H1 (cell line): ENCODE measurements at regions not wholly inside any gene's neighbourhood (a gene's known extent, or its start where the extent isn't known, plus 50 kb on each side); places are given as distances from the start of the nearest gene placed in this dataset.

ENCODE experiments used
- ATF3 ChIP-seq: IDR thresholded peaks from 2 replicates; pipeline ENCODE4 v1.6.1; 2011; ENCODE audit warnings: low read depth, mild to moderate bottlenecking, low read length; ENCODE audit not compliant: insufficient read depth
- CEBPB ChIP-seq: IDR thresholded peaks from 2 replicates; pipeline ENCODE4 v1.6.1; 2012; ENCODE audit warnings: low read depth, low read length
- CTCF ChIP-seq, 3 experiments: IDR thresholded peaks; 1 replicate in 2 of 3; 2 replicates in 1 of 3; pipeline versions ENCODE4 v1.5.1 to v1.6.1; 2011; ENCODE audit warnings: low read length in 3 of 3, mild to moderate bottlenecking in 3 of 3, inconsistent platforms in 2 of 3, low read depth in 1 of 3, moderate library complexity in 1 of 3; ENCODE audit not compliant: insufficient read depth in 1 of 3; ENCODE audit errors: control extremely low read depth in 1 of 3
- EP300 ChIP-seq, 2 experiments: IDR thresholded peaks; 1 replicate in 1 of 2; 2 replicates in 1 of 2; pipeline ENCODE4 v1.6.1; 2011 to 2012; ENCODE audit warnings: low read depth in 2 of 2, low read length in 2 of 2, mild to moderate bottlenecking in 2 of 2, borderline replicate concordance in 1 of 2, inconsistent platforms in 1 of 2, moderate library complexity in 1 of 2
- GTF2F1 ChIP-seq: IDR thresholded peaks from 2 replicates; pipeline ENCODE4 v1.6.1; 2012; ENCODE audit warnings: low read depth, low read length, improper control_type of control experiment, borderline replicate concordance
- HDAC2 ChIP-seq, 2 experiments: fragments of 300-600 bp in 1 of 2; sonication (generic) in 1 of 2; IDR thresholded peaks; 2 replicates each; pipeline ENCODE4 v1.6.1; 2011 to 2012; ENCODE audit warnings: low read depth in 2 of 2, low read length in 2 of 2, mild to moderate bottlenecking in 2 of 2, moderate library complexity in 2 of 2, borderline replicate concordance in 1 of 2, inconsistent platforms in 1 of 2
- PHF8 ChIP-seq: fragments of 200-600 bp; sonication (generic); conservative IDR thresholded peaks from 2 replicates; pipeline ENCODE4 v1.7.1; 2012; ENCODE audit warnings: low read depth, mild to moderate bottlenecking, inconsistent platforms, low read length, moderate library complexity
- POLR2A ChIP-seq, 2 experiments: IDR thresholded peaks; 1 replicate in 1 of 2; 2 replicates in 1 of 2; pipeline ENCODE4 v1.6.1; 2011; ENCODE audit warnings: low read depth in 2 of 2, low read length in 2 of 2, mild to moderate bottlenecking in 2 of 2; ENCODE audit errors: control extremely low read depth in 1 of 2
- POLR2AphosphoS5 ChIP-seq: IDR thresholded peaks from 2 replicates; pipeline ENCODE4 v1.6.1; 2011; ENCODE audit warnings: low read depth, low read length
- RAD21 ChIP-seq, 2 experiments: IDR thresholded peaks in 1 of 2; conservative IDR thresholded peaks in 1 of 2; 2 replicates each; pipeline ENCODE4 v1.6.1; 2011; ENCODE audit warnings: low read depth in 2 of 2, low read length in 2 of 2, improper control_type of control experiment in 1 of 2, inconsistent platforms in 1 of 2, mild to moderate bottlenecking in 1 of 2, moderate library complexity in 1 of 2
- SIX5 ChIP-seq: IDR thresholded peaks from 2 replicates; pipeline ENCODE4 v1.6.1; 2011; ENCODE audit warnings: mild to moderate bottlenecking, low read depth, low read length
- TCF12 ChIP-seq: IDR thresholded peaks from 2 replicates; pipeline ENCODE4 v1.6.1; 2011; ENCODE audit warnings: low read depth, mild to moderate bottlenecking, low read length
- USF2 ChIP-seq: IDR thresholded peaks from 2 replicates; pipeline ENCODE4 v1.6.1; 2011; ENCODE audit warnings: low read length, improper control_type of control experiment
- YY1 ChIP-seq: IDR thresholded peaks from 2 replicates; pipeline ENCODE4 v1.6.1; 2011; ENCODE audit warnings: low read depth, mild to moderate bottlenecking, low read length

- TF ChIP-seq CTCF (IDR thresholded peaks at IDR 0.05; ENCODE audit: control extremely low read depth in 1 of 3, insufficient read depth in 1 of 3, low read depth in 1 of 3, low read length in 3 of 3) (no peak), POLR2AphosphoS5 (no peak), USF2 (no peak), GTF2F1 (no peak), SIX5 (no peak), ATF3 (no peak), POLR2A (IDR thresholded peaks at IDR 0.05; ENCODE audit: control extremely low read depth in 1 of 2, low read depth in 2 of 2, low read length in 2 of 2) (no peak), TCF12 (no peak), HDAC2 (IDR thresholded peaks at IDR 0.05; ENCODE audit: borderline replicate concordance in 1 of 2, low read depth in 2 of 2, low read length in 2 of 2) (no peak), PHF8 (no peak), YY1 (no peak), CEBPB (no peak), EP300 (IDR thresholded peaks at IDR 0.05; ENCODE audit: borderline replicate concordance in 1 of 2, low read depth in 2 of 2, low read length in 2 of 2) (no peak), RAD21 (IDR thresholded peaks at IDR 0.05 in 1 of 2, conservative IDR thresholded peaks at IDR 0.05 in 1 of 2; ENCODE audit: low read depth in 2 of 2, low read length in 2 of 2) (no peak)
Observed at GRCh38 chr1:4269952-4270570, 370.0 kb upstream of the C1orf174 start.
